COLO829 (cell line): ENCODE measurements at regions not wholly inside any gene's neighbourhood (a gene's known extent, or its start where the extent isn't known, plus 50 kb on each side); places are given as distances from the start of the nearest gene placed in this dataset.
A peak's percentile ranks its signal among the peaks of the same experiment; 100 is the strongest.
"Not testable (repeated sequence)": the region's sequence is repeated elsewhere in the genome, so short reads cannot be mapped to it uniquely, and the experiment has no call there.

Source experiments
- DNase-seq: peaks from one replicate; pipeline ENCODE4 v3.0.0; 2012; ENCODE audit warnings: low spot score

- peak; percentile 10 for DNase-seq
Observed at GRCh38 chr1:58934706-58935105, 150.9 kb upstream of the JUN start.

DNA sequence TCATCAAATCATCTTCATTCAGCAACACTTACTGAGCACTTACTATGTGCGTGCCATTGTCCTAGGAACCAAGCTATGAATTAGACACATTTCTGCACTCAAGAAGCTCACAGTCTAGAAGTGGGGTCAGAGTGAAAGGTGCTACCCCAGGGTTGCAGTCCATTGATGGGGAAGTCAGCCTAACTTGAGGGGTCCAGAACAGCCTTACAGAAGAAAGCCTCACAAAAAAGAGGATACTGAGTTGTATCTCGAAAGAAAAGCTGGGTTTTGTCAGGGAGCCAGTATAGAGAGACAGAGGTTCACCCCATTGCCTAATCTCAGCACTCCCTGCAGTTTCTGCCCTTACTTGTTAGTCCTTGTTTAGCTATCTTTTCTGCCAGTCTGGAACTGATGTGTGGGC lies 153.1 kb upstream of the JUN start:
- no peak for DNase-seq

DNA sequence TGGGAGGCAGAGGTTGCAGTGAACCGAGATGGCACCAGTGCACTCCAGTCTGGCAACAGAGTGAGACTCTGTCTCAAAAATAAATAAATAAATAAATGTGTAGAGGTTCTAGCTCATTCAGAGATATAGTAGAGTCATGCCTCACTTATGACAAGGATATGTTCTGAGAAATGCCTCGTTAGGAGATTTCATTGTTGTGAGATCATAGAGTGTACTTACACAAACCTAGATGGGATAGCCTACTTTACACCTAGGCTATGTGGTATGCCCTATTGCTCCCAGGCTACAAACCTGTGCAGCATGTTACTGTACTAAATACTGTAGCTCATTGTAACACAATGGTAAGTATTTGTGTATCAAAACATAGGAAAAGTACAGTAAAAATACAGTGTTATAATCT lies 155.3 kb upstream of the JUN start:
- no peak for DNase-seq

DNA sequence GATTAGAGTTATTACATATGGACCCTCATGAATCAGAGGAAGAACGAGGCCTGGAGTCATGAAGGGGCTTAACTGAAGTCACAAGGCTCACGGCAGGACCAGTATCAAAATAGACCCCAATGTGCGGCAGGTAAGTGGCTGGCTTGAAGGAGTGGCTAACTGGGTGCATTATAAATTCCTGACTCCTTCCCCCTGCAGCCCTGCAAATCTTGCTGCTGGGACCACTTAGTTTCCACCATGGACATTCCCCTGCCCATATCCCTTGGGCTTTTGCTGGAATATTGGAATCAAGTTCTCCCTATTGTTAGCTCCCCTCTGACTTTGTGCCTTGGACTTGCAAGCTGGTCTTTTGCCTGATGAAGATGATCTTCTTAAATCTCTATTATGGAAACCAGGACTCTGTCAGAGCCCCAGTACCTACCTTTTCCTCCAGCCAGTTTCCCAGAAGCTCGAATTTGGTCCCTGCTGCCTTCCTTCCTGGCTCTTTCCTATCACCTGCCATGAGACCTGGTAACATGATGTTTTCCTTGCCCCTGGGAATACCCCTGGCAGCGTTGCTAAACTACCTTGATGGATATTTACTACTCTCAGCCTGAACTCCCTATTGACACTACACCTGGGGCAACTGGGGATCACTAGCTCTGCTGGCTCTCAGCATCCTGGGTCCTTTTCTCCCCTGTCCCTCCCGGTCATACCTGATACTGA lies 156.0 kb upstream of the JUN start:
- DNase-seq: no peak

DNA sequence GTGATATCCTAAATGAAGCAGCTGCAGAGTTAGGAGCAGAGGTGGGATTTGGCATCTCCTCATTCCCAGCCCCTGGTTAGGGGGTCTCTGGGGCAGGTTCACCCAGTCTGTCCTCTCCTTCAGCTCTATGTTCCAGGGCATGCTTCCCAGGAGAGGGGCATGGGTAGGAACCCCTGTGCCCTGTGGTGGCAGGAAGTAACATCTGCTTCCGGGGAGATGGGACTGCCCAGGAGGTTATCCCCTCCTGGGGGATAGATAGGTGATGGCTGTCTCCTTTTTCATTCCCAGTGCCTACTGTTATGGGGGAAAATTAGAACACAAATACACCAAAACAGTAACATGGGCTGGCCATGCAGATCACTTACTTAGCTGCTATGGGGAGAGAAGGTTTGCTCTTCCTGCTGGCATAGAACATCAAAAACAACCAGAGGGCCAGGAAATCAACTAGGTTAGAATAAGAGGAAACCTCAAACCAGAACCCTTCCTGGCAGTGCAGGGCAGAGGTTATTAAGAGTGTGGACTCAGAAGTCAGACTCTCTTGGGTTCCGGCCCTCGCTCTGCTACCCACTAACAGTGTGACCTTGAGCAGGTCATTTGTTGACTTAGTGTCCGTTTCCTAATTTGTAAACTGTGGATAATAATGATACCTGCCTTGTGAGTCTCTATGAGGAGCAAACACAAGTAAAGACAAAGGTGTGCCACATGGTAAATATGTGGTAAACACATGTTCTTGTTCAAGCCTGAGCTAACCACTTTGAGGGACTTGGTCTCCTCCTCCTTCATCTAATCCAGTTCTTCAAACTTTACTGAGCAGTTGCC lies 157.8 kb upstream of the JUN start:
- no peak for DNase-seq

GRCh38 chr1:58942759-58943191 lies 158.9 kb upstream of the JUN start:
- DNase-seq: no peak

DNA sequence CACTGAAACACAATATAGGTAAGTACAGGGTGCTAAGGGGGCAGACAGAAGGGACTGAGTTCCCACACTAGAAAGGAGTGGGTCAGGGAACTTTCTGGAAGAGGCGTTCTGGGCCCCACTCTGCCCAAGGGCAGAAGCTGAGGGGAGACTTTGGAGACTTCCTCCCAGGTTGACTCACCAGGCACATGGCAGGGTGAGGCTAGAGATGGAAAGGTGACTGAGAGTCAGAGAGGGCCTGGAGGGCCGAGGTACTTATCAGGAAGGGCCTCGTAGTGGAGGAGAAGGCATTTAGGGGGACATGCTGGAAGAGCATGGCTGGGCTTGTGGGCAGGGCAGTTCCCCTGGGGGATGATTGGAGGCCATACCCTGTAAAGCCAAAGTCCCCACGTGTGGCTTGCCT lies 159.9 kb upstream of the JUN start:
- DNase-seq: no peak

DNA sequence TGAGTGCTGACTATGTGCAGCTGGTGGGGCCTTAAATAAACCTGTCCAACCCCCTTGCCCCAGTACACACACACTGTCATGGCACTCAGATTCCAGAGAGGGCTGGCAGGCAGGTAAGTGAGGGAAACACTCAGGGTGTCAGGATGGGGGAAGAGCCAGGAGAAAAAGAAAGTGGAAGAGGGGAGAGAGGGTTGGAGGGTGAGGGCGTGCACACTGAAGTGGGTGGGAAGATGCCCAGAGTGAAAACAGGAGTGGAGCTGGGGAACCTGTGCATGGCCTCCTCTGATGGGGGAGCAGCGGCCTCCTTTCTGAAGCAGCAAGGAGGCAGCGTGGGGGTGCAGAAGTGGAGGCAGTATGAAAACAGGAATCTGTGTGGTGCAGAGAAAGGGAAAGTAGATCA lies 160.6 kb upstream of the JUN start:
- DNase-seq: no peak

DNA sequence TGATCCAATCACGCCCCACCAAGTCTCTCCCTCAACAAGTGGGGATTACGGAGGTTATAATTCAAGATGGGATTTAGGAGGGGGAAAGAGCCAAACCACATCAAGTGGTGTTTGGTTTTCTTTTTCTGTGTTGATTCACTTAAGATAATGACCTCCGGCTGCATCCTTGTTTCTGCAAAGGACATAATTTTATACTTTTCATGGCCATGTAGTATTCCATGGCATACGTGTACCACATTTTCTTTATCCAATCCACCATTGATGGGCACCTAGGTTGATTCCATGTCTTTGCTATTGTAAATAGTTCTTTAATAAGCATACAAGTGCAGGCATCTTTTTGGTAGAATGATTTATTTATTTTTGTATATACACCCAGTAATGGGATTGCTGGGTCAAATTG lies 162.5 kb upstream of the JUN start:
- DNase-seq: no peak

DNA sequence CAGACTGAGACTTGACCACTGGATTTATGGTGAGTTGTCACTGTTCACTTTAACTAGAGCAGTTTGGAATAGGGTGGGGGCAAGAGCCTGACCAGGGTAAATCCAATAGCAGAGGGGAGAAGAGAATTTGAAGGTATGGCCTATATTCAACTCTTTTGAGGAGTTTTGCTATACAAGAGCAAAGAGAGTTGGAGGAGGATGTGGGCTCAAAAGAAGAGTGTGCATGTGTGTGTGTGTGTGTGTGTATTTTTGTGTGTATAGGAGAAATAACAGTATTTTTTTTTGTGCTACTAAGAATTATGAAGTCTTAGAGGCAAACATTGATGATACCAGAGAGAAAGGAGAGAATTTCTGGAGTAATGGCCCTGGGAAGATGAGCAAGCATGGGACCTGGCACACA lies 164.8 kb upstream of the JUN start:
- no peak for DNase-seq

- DNase-seq: no peak
Observed at GRCh38 chr1:58949551-58950220, 165.8 kb upstream of the JUN start.

DNA sequence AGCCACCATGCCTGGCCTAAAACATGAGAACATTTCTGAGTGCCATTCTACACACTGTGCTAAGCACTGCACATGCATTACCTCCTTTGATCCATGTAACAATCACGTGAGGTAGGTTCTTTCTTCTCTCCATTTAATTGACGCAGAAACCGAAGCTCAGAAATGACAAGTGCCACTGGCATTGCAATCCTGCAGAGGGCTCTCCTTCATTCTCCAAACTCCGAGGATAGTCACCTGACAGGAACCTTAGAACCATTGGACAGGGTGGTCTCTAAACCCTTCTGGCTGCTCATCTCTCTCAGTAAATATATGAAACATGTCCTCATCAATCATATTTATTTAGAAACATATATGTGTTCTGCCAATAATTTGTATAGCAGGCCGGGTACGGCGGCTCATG lies 167.1 kb upstream of the JUN start:
- no peak for DNase-seq

DNA sequence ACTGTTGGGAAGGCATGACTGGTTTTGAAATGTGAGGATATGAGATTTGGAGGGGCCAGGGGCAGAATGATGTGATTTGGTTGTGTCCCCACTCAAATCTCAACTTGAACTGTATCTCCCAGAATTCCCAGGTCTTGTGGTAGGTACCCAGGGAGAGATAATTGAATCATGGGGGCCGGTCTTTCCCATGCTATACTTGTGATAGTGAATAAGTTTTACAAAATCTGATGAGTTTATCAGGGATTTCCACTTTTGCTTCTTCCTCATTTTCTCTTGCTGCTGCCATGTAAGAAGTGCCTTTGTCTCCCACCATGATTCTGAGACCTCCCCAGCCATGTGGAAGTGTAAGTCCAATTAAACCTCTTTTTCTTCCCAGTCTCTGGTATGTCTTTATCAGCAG lies 170.1 kb upstream of the JUN start:
- not testable (repeated sequence) for DNase-seq

DNA sequence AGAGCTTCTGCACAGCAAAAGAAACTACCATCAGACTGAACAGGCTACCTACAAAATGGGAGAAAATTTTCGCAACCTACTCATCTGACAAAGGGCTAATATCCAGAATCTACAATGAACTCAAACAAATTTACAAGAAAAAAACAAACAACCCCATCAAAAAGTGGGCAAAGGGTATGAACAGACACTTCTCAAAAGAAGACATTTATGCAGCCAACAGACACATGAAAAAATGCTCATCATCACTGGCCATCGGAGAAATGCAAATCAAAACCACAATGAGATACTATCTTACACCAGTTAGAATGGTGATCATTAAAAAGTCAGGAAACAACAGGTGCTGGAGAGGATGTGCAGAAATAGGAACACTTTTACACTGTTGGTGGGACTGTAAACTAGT lies 179.4 kb upstream of the JUN start:
- DNase-seq: not testable (repeated sequence)

DNA sequence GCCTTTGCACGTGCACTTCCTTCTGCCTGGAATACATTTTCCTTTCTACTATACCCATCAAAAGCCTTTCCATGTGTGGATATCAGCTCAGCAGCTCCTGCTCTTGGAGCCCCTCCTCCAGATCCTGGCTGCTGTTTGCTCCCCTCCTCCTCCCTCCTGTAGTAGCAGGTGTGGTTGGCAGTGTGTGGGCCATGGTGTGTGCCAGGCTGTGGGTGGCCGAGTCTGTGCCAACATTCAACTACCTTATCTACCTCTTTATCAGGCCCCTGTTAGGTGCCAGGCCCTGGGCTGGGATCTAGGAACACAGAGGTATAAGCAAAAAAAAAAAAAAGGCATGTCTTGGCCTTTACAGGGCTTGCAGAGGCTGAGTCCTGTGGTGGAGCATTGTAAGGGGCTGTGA lies 180.6 kb upstream of the JUN start:
- no peak for DNase-seq

DNA sequence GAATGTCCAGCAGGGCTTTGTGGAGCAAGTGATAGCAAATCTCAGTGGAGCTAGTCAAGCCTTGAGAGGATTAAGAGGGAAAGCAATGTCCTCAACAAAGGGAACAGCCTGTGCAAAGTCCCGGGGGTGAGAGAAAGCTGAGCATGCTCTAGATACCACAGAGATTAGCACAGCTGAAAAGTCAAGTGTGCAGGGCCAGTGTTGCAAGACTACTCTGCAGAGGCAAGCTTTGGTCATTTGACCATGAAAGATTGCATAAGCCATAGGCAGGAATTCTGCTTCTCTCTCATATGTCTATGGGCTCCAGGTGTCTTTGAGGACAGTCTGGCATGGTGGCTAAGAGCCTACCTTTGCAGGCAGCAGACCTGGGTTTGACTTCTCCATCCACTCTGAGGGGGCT lies 181.0 kb upstream of the JUN start:
- no peak for DNase-seq

GRCh38 chr1:58966103-58966916 lies 182.5 kb upstream of the JUN start:
- DNase-seq: no peak

DNA sequence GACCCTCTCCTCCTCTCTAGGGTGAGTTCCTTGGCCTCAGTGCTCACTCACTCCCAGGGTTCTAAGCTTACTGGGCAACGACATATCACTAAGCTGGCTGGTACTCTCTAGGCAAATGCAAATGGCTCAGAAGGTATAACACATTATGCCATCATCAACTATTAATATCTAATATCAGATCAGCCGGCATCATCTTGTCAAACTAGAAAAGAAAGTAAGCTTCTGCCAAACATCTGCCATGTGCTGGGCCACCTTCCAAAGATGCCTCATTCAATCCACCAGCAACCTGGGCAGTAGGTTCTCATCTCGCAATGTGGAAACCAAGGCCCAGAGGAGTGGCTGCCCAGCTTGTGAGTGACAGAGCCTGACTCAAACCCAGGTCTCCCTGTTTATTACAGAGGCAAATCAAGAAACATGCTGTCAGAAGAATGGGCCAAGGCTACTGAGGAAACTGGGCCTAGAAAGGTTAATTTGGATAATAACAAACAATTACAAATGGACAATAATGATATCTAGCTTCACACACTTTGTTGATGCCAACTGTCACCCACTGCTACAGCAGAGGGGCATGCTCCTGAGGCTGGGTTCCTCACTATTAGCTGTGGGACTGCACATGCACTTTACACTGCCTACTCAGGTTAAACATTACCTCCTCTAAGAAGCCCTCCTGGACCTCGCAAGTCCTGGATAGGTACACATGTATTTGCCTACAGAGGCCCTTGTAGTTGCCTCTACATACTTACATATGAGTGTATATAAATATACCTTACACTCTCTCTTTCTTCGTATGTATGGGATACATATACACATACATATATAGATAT lies 183.3 kb upstream of the JUN start:
- DNase-seq: no peak

GRCh38 chr1:58968360-58968952 lies 184.6 kb upstream of the JUN start:
- DNase-seq: no peak

- DNase-seq: not testable (repeated sequence)
Observed at GRCh38 chr1:58969176-58969575, 185.3 kb upstream of the JUN start.

DNA sequence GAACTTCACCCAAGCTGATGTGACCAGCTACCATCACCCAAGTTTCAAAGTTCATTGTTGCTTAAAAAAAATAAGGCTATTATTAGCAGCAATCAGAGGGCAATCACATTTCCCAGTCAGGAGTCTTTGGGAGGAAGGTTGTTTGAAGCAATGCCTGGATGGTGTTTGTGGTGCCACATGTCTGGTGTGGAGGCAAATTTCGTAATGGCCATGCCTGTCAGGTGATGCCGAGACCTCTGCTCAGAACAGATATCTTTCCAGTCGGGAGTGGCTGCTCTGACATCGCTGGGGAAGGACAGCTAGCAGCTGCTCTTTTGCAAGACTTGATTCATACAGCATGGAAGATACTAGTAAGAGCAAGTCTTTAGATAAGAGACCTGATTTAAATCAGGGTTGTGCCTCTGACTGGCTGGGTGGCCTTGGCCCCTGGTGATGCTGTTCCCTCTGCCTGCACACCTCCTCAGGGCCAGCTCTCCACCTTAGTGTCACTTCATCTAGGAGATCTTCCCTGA lies 187.8 kb upstream of the JUN start:
- no peak for DNase-seq
